K562 (cell line): ENCODE measurements at regions not wholly inside any gene's neighbourhood (a gene's known extent, or its start where the extent isn't known, plus 50 kb on each side); places are given as distances from the start of the nearest gene placed in this dataset.

ENCODE experiments used
- CHD7 ChIP-seq: fragments of 200-600 bp; sonication (generic); IDR thresholded peaks from one replicate; pipeline ENCODE4 v1.6.1; 2012; ENCODE audit warnings: mild to moderate bottlenecking, low read depth, low read length, inconsistent platforms
- EWSR1 ChIP-seq: fragments of 450-650 bp; IDR thresholded peaks from 2 replicates; pipeline ENCODE4 v1.6.1; 2018; ENCODE audit warnings: borderline replicate concordance, mild to moderate bottlenecking, low read depth, moderate library complexity; ENCODE audit not compliant: partially characterized antibody
- GABPB2 ChIP-seq: fragments of 250-450 bp; sonication (Bioruptor Pico); conservative IDR thresholded peaks from 2 replicates; pipeline ENCODE4 v1.5.1; 2021; ENCODE audit warnings: mild to moderate bottlenecking
- LEF1 ChIP-seq: fragments of 450-650 bp; IDR thresholded peaks from 2 replicates; pipeline ENCODE4 v1.6.1; 2016; ENCODE audit warnings: mild to moderate bottlenecking
- NFIX ChIP-seq: fragments of 250-450 bp; sonication (Bioruptor Pico); IDR thresholded peaks from 2 replicates; pipeline ENCODE4 v1.4.0; 2020; ENCODE audit warnings: low read depth, mild to moderate bottlenecking, moderate library complexity
- PRDM10 ChIP-seq: fragments of 450-650 bp; IDR thresholded peaks from 2 replicates; pipeline ENCODE4 v1.6.1; 2018; ENCODE audit not compliant: partially characterized antibody
- YY1 ChIP-seq, 3 experiments: IDR thresholded peaks; 2 replicates each; pipeline ENCODE4 v1.6.1; 2011; ENCODE audit warnings: low read length in 2 of 3, mild to moderate bottlenecking in 2 of 3, moderate library complexity in 2 of 3, borderline replicate concordance in 1 of 3, control low read depth in 1 of 3, low read depth in 1 of 3; ENCODE audit not compliant: insufficient read depth in 3 of 3, insufficient replicate concordance in 2 of 3, control insufficient read depth in 1 of 3, insufficient read length in 1 of 3; ENCODE audit errors: extremely low read depth in 1 of 3
- ZBTB1 ChIP-seq: sonication (generic); formaldehyde crosslinking; IDR thresholded peaks from 2 replicates; pipeline ENCODE4 v1.8.1; 2023; ENCODE audit warnings: missing genetic modification reagents, low read depth, mild to moderate bottlenecking, borderline replicate concordance
- ZBTB34 ChIP-seq: fragments of 250-450 bp; sonication (Bioruptor Pico); IDR thresholded peaks from 2 replicates; pipeline ENCODE4 v1.8.0; 2021; ENCODE audit warnings: mild to moderate bottlenecking, moderate library complexity

- TF ChIP-seq CHD7 (no peak), YY1 (IDR thresholded peaks at IDR 0.05; ENCODE audit: borderline replicate concordance in 1 of 3, control insufficient read depth in 1 of 3, extremely low read depth in 1 of 3, insufficient read depth in 3 of 3, insufficient read length in 1 of 3, insufficient replicate concordance in 2 of 3, low read depth in 1 of 3, low read length in 2 of 3) (no peak), PRDM10 (no peak), GABPB2 (CRISPR knock-in tag) (no peak), ZBTB34 (CRISPR knock-in tag) (no peak), LEF1 (no peak), ZBTB1 (CRISPR knock-in tag) (no peak), EWSR1 (no peak), NFIX (CRISPR knock-in tag) (no peak)
These were observed 114.9 kb downstream of the GLI2 start (continued) for GRCh38 chr2:120850551-120850950.
